ENCODE measurements at regions not wholly inside any gene's neighbourhood (a gene's known extent, or its start where the extent isn't known, plus 50 kb on each side); places are given as distances from the start of the nearest gene placed in this dataset.

GRCh38 chr6:131353106-131353505 lies 217.8 kb downstream of the AKAP7 start:
- Histone ChIP-seq H3K9ac (ENCODE audit: insufficient read depth in 1 of 2, low read length in 2 of 2) (no peak overlapping the region), H3K36me3 (ENCODE audit: control insufficient read depth in 4 of 4, insufficient read depth in 4 of 4, low read length in 4 of 4) (no peaks in the 10 kb centered on the region), H3K27ac (ENCODE audit: low read depth in 1 of 2, low read length in 1 of 2) (no peak overlapping the region), H3K4me3 (no peak overlapping the region), H3K4me1 (ENCODE audit: control insufficient read depth in 5 of 5, insufficient read depth in 5 of 5, low read length in 5 of 5) (no peaks in the 10 kb centered on the region), H3K9me3 (ENCODE audit: control insufficient read depth in 4 of 4, insufficient read depth in 3 of 4, low read length in 3 of 4) (no peaks in the 10 kb centered on the region), H3K27me3 (ENCODE audit: control insufficient read depth in 3 of 3, insufficient read depth in 3 of 3, low read length in 2 of 3) (no peaks in the 10 kb centered on the region)
- ATAC-seq (ENCODE audit: insufficient read depth, low FRiP score) (no peak), DNase-seq (no peak)
- TF ChIP-seq CTCF (IDR thresholded peaks at IDR 0.05; ENCODE audit: control extremely low read depth, extremely low read depth): no peak
- WGBS, 2 donors: 96 to 97% methylated on average over 3 of the region's 3 CpGs

DNA sequence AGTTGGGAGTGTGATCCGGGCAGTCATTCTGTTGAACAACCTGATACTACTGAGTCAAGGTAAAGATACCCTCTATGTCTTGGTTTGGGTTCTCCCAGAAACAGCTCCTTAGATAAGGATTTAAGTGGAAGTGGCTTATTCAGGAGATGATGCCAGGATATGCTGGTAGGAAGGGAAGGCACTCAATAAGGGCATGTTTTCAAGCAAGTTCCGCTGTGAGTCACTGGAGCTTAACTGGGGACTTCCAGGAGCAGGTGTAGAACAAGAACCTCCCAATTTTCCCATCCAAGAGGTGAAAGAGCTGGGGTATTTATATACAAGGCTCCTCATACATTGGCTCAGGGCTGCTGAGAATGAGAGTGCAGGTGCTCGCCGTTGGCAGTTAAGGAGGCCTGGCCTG lies 218.6 kb downstream of the AKAP7 start:
- no peaks in the 10 kb centered on the region for H3K9me3 ChIP-seq (ENCODE audit: control insufficient read depth in 4 of 4, insufficient read depth in 3 of 4, low read length in 3 of 4)
- WGBS, 2 donors: 96% methylated on average over 4 of the region's 4 CpGs
- no peak overlapping the region for H3K9ac ChIP-seq (ENCODE audit: insufficient read depth in 1 of 2, low read length in 2 of 2)
- DNase-seq: no peak
- ATAC-seq (ENCODE audit: insufficient read depth, low FRiP score): no peak
- H3K4me3 ChIP-seq: no peak overlapping the region
- no peak overlapping the region for H3K27ac ChIP-seq (ENCODE audit: low read depth in 1 of 2, low read length in 1 of 2)
- TF ChIP-seq CTCF (IDR thresholded peaks at IDR 0.05; ENCODE audit: control extremely low read depth, extremely low read depth): no peak
- H3K36me3 ChIP-seq (ENCODE audit: control insufficient read depth in 4 of 4, insufficient read depth in 4 of 4, low read length in 4 of 4): no peaks in the 10 kb centered on the region
- H3K27me3 ChIP-seq (ENCODE audit: control insufficient read depth in 3 of 3, insufficient read depth in 3 of 3, low read length in 2 of 3): no peaks in the 10 kb centered on the region
- H3K4me1 ChIP-seq (ENCODE audit: control insufficient read depth in 5 of 5, insufficient read depth in 5 of 5, low read length in 5 of 5): no peaks in the 10 kb centered on the region

- ATAC-seq (ENCODE audit: insufficient read depth, low FRiP score): no peak
- no peak overlapping the region for H3K4me3 ChIP-seq
- H3K36me3 ChIP-seq (ENCODE audit: control insufficient read depth in 4 of 4, insufficient read depth in 4 of 4, low read length in 4 of 4): no peaks in the 10 kb centered on the region
- H3K27me3 ChIP-seq (ENCODE audit: control insufficient read depth in 3 of 3, insufficient read depth in 3 of 3, low read length in 2 of 3): no peaks in the 10 kb centered on the region
- TF ChIP-seq CTCF (IDR thresholded peaks at IDR 0.05; ENCODE audit: control extremely low read depth, extremely low read depth): no peak
- no peaks in the 10 kb centered on the region for H3K9me3 ChIP-seq (ENCODE audit: control insufficient read depth in 4 of 4, insufficient read depth in 3 of 4, low read length in 3 of 4)
- H3K4me1 ChIP-seq (ENCODE audit: control insufficient read depth in 5 of 5, insufficient read depth in 5 of 5, low read length in 5 of 5): no peaks in the 10 kb centered on the region
- WGBS, 2 donors: 87 to 94% methylated on average over 2 of the region's 2 CpGs
- no peak overlapping the region for H3K9ac ChIP-seq (ENCODE audit: insufficient read depth in 1 of 2, low read length in 2 of 2)
- no peak overlapping the region for H3K27ac ChIP-seq (ENCODE audit: low read depth in 1 of 2, low read length in 1 of 2)
- no peak for DNase-seq
Observed at GRCh38 chr6:131354356-131354755, 218.7 kb upstream of the ARG1 start.

DNA sequence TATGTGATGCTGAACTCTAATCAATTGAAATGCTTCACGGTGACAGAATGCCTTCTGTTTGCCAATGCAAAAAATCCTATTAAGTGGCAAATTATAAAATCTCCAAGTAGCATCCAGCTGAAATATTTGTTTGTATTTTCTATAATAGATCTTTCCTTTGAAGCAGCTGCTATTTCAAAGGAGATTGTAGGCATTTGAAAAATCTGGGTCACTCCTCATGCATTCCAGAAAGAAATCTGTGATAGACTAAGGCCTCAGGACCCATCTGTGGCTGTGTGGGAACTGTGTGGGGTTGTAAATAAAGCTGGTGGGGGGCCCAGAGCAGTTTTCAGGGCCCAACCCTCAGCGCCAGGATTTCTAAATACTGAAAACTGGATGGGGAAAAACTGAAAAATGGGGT lies 216.9 kb upstream of the ARG1 start:
- Histone ChIP-seq H3K36me3 (ENCODE audit: control insufficient read depth in 4 of 4, insufficient read depth in 4 of 4, low read length in 4 of 4) (no peaks in the 10 kb centered on the region), H3K4me3 (no peak overlapping the region), H3K9me3 (ENCODE audit: control insufficient read depth in 4 of 4, insufficient read depth in 3 of 4, low read length in 3 of 4) (peaks cover 0 to 2% (median 0%) of the 10 kb centered on the region in 4 donors), H3K27ac (ENCODE audit: low read depth in 1 of 2, low read length in 1 of 2) (no peak overlapping the region), H3K9ac (ENCODE audit: insufficient read depth in 1 of 2, low read length in 2 of 2) (no peak overlapping the region), H3K4me1 (ENCODE audit: control insufficient read depth in 5 of 5, insufficient read depth in 5 of 5, low read length in 5 of 5) (no peaks in the 10 kb centered on the region), H3K27me3 (ENCODE audit: control insufficient read depth in 3 of 3, insufficient read depth in 3 of 3, low read length in 2 of 3) (no peaks in the 10 kb centered on the region)
- DNase-seq (no peak), ATAC-seq (ENCODE audit: insufficient read depth, low FRiP score) (no peak)
- WGBS, 2 donors: 70 to 84% methylated on average over 2 of the region's 2 CpGs
- no peak for TF ChIP-seq CTCF (IDR thresholded peaks at IDR 0.05; ENCODE audit: control extremely low read depth, extremely low read depth)
